ENCODE measurements at regions not wholly inside any gene's neighbourhood (a gene's known extent, or its start where the extent isn't known, plus 50 kb on each side); places are given as distances from the start of the nearest gene placed in this dataset.
A peak's percentile ranks its signal among the peaks of the same experiment; 100 is the strongest.

GRCh38 chr1:81380436-81380835 is 420.3 kb upstream of the ADGRL2 start:
- H3K4me3 ChIP-seq: no peak overlapping the region
- no peak overlapping the region for H3K27ac ChIP-seq
- H3K9me3 ChIP-seq: no peaks in the 10 kb centered on the region
- TF ChIP-seq CTCF (IDR thresholded peaks at IDR 0.05): no peak
- H3K27me3 ChIP-seq (replicated peaks; ENCODE audit: insufficient read depth): no peaks in the 10 kb centered on the region
- DNase-seq (ENCODE audit: low spot score): no peak
- ATAC-seq (ENCODE audit: insufficient number of reproducible peaks, low FRiP score, low read depth): no peak
- H3K4me1 ChIP-seq (ENCODE audit: control insufficient read depth in 1 of 2, low read depth in 2 of 2): peaks cover 0 to 8% of the 10 kb centered on the region in 2 donors
- H3K36me3 ChIP-seq: no peaks in the 10 kb centered on the region

DNA sequence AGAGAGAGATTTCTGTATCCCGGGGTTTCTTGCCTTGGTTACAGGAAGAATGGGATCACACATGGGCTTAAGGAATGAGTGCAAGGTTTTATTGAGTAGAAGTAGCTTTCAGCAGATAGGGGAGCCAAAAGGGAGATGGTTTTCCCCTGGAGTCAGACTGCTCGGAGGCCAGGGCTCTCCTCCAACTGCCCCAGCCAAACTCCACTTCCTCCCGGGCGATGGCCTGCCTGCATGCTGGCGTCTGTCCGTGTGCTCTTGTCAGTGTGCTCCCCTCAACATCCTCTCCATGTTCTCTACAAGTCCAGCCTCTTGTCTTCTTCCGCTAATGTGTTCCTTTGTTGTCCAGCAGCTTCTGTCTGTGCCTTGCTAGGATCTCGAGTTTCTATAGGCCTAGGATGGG is 421.3 kb upstream of the ADGRL2 start:
- Histone ChIP-seq H3K36me3 (no peaks in the 10 kb centered on the region), H3K27ac (no peak overlapping the region), H3K4me3 (no peak overlapping the region), H3K27me3 (replicated peaks; ENCODE audit: insufficient read depth) (no peaks in the 10 kb centered on the region), H3K9me3 (no peaks in the 10 kb centered on the region), H3K4me1 (ENCODE audit: control insufficient read depth in 1 of 2, low read depth in 2 of 2) (peaks cover 0 to 8% of the 10 kb centered on the region in 2 donors)
- no peak for ATAC-seq (ENCODE audit: insufficient number of reproducible peaks, low FRiP score, low read depth)
- TF ChIP-seq CTCF (IDR thresholded peaks at IDR 0.05): no peak
- no peak for DNase-seq (ENCODE audit: low spot score)

- no peaks in the 10 kb centered on the region for H3K36me3 ChIP-seq
- H3K4me1 ChIP-seq (ENCODE audit: control insufficient read depth in 1 of 2, low read depth in 2 of 2): peaks cover 0 to 8% of the 10 kb centered on the region in 2 donors
- DNase-seq (ENCODE audit: low spot score) (no peak), ATAC-seq (ENCODE audit: insufficient number of reproducible peaks, low FRiP score, low read depth) (no peak)
- no peaks in the 10 kb centered on the region for H3K9me3 ChIP-seq
- no peak overlapping the region for H3K4me3 ChIP-seq
- no peak for TF ChIP-seq CTCF (IDR thresholded peaks at IDR 0.05)
- H3K27ac ChIP-seq: no peak overlapping the region
- no peaks in the 10 kb centered on the region for H3K27me3 ChIP-seq (replicated peaks; ENCODE audit: insufficient read depth)
These were observed 423.3 kb upstream of the ADGRL2 start for GRCh38 chr1:81377406-81377805.

DNA sequence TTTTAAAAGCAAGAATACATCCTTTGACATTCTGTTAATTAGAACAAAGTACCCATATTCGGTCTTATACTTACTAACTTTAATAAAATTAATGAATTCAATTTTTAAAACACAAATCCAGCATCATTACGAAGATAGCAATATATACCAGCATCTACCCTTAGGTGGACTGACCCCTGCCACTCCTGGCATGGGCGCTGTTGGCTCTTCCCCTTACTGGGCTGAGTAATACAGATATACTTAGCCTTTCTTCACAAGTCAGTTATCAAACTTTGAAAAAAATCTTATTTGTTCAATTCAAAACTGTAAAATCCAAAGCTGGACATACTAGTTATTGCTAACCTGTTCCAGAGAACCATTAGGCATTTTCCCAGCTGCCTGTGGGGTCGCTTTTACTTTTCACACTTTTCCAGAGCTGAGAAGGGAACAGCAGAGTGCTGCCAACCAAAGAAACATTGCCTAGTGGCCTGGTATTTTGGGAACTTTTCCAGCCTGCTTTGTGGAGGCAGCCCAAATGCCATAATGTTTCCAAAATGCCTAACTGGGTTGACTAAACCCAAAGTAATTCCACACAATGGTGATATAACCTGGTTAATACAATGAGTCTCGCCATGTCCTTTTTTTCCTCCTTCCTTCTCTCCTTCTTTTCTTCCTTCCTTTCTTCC is 424.7 kb upstream of the ADGRL2 start:
- no peaks in the 10 kb centered on the region for H3K27me3 ChIP-seq (replicated peaks; ENCODE audit: insufficient read depth)
- H3K4me3 ChIP-seq: no peak overlapping the region
- DNase-seq (ENCODE audit: low spot score) (no peak), ATAC-seq (ENCODE audit: insufficient number of reproducible peaks, low FRiP score, low read depth) (no peak)
- peaks cover 0 to 8% of the 10 kb centered on the region in 2 donors for H3K4me1 ChIP-seq (ENCODE audit: control insufficient read depth in 1 of 2, low read depth in 2 of 2)
- H3K27ac ChIP-seq: peak overlapping the region in 1 of 2 donors; percentile 38
- H3K36me3 ChIP-seq: no peaks in the 10 kb centered on the region
- no peaks in the 10 kb centered on the region for H3K9me3 ChIP-seq
- no peak for TF ChIP-seq CTCF (IDR thresholded peaks at IDR 0.05)

DNA sequence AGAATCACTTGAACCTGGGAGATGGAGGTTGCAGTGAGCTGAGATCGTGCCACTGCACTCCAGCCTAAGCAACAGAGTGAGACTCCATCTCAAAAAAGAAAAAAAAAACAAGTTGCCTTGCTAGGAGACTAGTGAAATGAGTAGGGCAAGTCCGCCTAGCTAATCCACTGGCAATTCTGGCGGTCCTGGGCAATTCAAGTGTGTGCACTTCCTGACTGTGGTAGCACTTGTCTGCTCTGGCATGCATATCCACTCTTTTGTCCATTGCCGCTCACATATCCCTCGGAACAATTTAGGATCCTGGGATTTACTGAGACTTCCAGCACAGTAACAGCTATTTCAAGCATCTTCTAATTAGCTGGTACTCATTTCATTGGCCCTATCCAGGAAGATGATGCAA is 426.3 kb upstream of the ADGRL2 start:
- H3K27me3 ChIP-seq (replicated peaks; ENCODE audit: insufficient read depth): no peaks in the 10 kb centered on the region
- no peak overlapping the region for H3K4me3 ChIP-seq
- H3K27ac ChIP-seq: no peak overlapping the region
- DNase-seq (ENCODE audit: low spot score) (no peak), ATAC-seq (ENCODE audit: insufficient number of reproducible peaks, low FRiP score, low read depth) (no peak)
- no peaks in the 10 kb centered on the region for H3K9me3 ChIP-seq
- no peak for TF ChIP-seq CTCF (IDR thresholded peaks at IDR 0.05)
- no peaks in the 10 kb centered on the region for H3K36me3 ChIP-seq
- peaks cover 0 to 8% of the 10 kb centered on the region in 2 donors for H3K4me1 ChIP-seq (ENCODE audit: control insufficient read depth in 1 of 2, low read depth in 2 of 2)
